HEK293 (cell line): ENCODE measurements at regions not wholly inside any gene's neighbourhood (a gene's known extent, or its start where the extent isn't known, plus 50 kb on each side); places are given as distances from the start of the nearest gene placed in this dataset.

Experiments
- CTCF ChIA-PET: fragments of 350-600 bp; formaldehyde crosslinking; extraction: SDS; loops from one replicate; lab custom pipeline; 2021; ENCODE audit warnings: antibody characterized with exemption; lab: Yijun Ruan, JAX
- POLR2A ChIA-PET: fragments of 300-600 bp; formaldehyde crosslinking; extraction: SDS; loops from one replicate; lab custom pipeline; 2020; ENCODE audit warnings: antibody characterized with exemption, inconsistent platforms; lab: Yijun Ruan, JAX
- H3K27ac ChIP-seq: fragments of 200-500 bp; sonication (Bioruptor generic); 2 replicates; pipeline ENCODE4 v1.5.1; 2014; ENCODE audit warnings: low read depth, low read length, control low read depth, inconsistent platforms; ENCODE audit errors: extremely low read depth
- H3K36me3 ChIP-seq, 2 experiments: fragments of 200-500 bp in 1 of 2; sonication (Bioruptor generic) in 1 of 2; 1 replicate in 1 of 2; 2 replicates in 1 of 2; pipeline ENCODE4 v1.5.1; 2014 to 2017; ENCODE audit warnings: inconsistent platforms in 2 of 2, low read length in 2 of 2; ENCODE audit not compliant: control insufficient read depth in 2 of 2, insufficient read depth in 1 of 2
- H3K4me1 ChIP-seq: fragments of 200-500 bp; sonication (Bioruptor generic); 2 replicates; pipeline ENCODE4 v1.5.1; 2014; ENCODE audit warnings: mild to moderate bottlenecking, low read length, inconsistent platforms; ENCODE audit not compliant: control insufficient read depth, insufficient read depth
- H3K4me3 ChIP-seq: 2 replicates; pipeline ENCODE4 v1.5.1; 2011; ENCODE audit warnings: low read depth, mild to moderate bottlenecking, control low read depth, low read length, moderate library complexity
- H3K9me3 ChIP-seq: fragments of 200-500 bp; sonication (Bioruptor generic); 2 replicates; pipeline ENCODE4 v1.5.1; 2014; ENCODE audit warnings: low read depth, low read length, inconsistent platforms; ENCODE audit not compliant: control insufficient read depth, insufficient read depth
- GFI1B ChIP-seq: fragments of 450-650 bp; formaldehyde crosslinking; IDR thresholded peaks from 2 replicates; pipeline ENCODE4 v1.5.1; 2016; ENCODE audit warnings: missing biosample characterization, missing genetic modification characterization
- HOXA7 ChIP-seq: sonication (generic); formaldehyde crosslinking; IDR thresholded peaks from 2 replicates; pipeline ENCODE4 v1.8.1; 2022; ENCODE audit warnings: missing genetic modification reagents, borderline replicate concordance
- IKZF3 ChIP-seq: fragments of 450-650 bp; IDR thresholded peaks from 2 replicates; pipeline ENCODE4 v1.5.0; 2018; ENCODE audit warnings: missing biosample characterization, mild to moderate bottlenecking, missing genetic modification characterization, moderate library complexity
- MEIS1 ChIP-seq: sonication (generic); formaldehyde crosslinking; IDR thresholded peaks from 2 replicates; pipeline ENCODE4 v1.8.1; 2022; ENCODE audit warnings: missing genetic modification reagents, mild to moderate bottlenecking, borderline replicate concordance
- MYNN ChIP-seq: fragments of 450-650 bp; formaldehyde crosslinking; IDR thresholded peaks from 2 replicates; pipeline ENCODE4 v1.5.1; 2016; ENCODE audit warnings: missing biosample characterization, missing genetic modification characterization, borderline replicate concordance
- OSR2 ChIP-seq: fragments of 450-650 bp; formaldehyde crosslinking; IDR thresholded peaks from 2 replicates; pipeline ENCODE4 v1.5.1; 2016; ENCODE audit warnings: missing biosample characterization, missing genetic modification characterization
- PRDM6 ChIP-seq: fragments of 450-650 bp; formaldehyde crosslinking; IDR thresholded peaks from 2 replicates; pipeline ENCODE4 v1.5.1; 2017; ENCODE audit warnings: missing biosample characterization, missing genetic modification characterization
- YY1 ChIP-seq: fragments of 450-650 bp; formaldehyde crosslinking; IDR thresholded peaks from 2 replicates; pipeline ENCODE4 v1.5.1; 2018; ENCODE audit warnings: missing biosample characterization, missing genetic modification characterization
- ZNF398 ChIP-seq: fragments of 450-650 bp; formaldehyde crosslinking; IDR thresholded peaks from 2 replicates; pipeline ENCODE4 v1.5.1; 2017; ENCODE audit warnings: missing biosample characterization, missing genetic modification characterization
- ZNF544 ChIP-seq: fragments of 450-650 bp; formaldehyde crosslinking; IDR thresholded peaks from 2 replicates; pipeline ENCODE4 v1.5.0; 2017; ENCODE audit warnings: missing biosample characterization, missing genetic modification characterization
- ZNF768 ChIP-seq: fragments of 450-650 bp; formaldehyde crosslinking; IDR thresholded peaks from 2 replicates; pipeline ENCODE4 v1.5.1; 2018; ENCODE audit warnings: missing biosample characterization, mild to moderate bottlenecking, missing genetic modification characterization
- ZSCAN16 ChIP-seq: fragments of 450-650 bp; formaldehyde crosslinking; IDR thresholded peaks from 2 replicates; pipeline ENCODE4 v1.5.1; 2016; ENCODE audit warnings: missing biosample characterization, missing genetic modification characterization
- ZSCAN18 ChIP-seq: fragments of 450-650 bp; formaldehyde crosslinking; IDR thresholded peaks from 2 replicates; pipeline ENCODE4 v1.5.1; 2016; ENCODE audit warnings: missing biosample characterization, missing genetic modification characterization
- TF ChIP-seq, protein P1 (sequence below): fragments of 450-650 bp; formaldehyde crosslinking; IDR thresholded peaks from 2 replicates; pipeline ENCODE4 v1.5.1; 2016; ENCODE audit warnings: missing biosample characterization, missing genetic modification characterization

GRCh38 chrX:124518885-124519284, 172.5 kb downstream of the SH2D1A start:
- ChIA-PET POLR2A (no interaction called here), CTCF (no interaction called here)
- no peak overlapping the region for H3K4me3 ChIP-seq
- H3K4me1 ChIP-seq, result no peaks in the 10 kb centered on the region
- H3K36me3 ChIP-seq, result no peaks in the 10 kb centered on the region
- H3K27ac ChIP-seq, result no peak overlapping the region
- TF ChIP-seq ZNF768 (no peak), IKZF3 (tag by site-specific recombination) (no peak), MYNN (tag by site-specific recombination) (no peak), MEIS1 (CRISPR knock-in tag) (no peak), GFI1B (no peak), HOXA7 (CRISPR knock-in tag) (no peak), ZNF544 (tag by site-specific recombination) (no peak), ZSCAN16 (tag by site-specific recombination) (no peak), ZNF398 (tag by site-specific recombination) (no peak)
- TF ChIP-seq, protein P1, sequence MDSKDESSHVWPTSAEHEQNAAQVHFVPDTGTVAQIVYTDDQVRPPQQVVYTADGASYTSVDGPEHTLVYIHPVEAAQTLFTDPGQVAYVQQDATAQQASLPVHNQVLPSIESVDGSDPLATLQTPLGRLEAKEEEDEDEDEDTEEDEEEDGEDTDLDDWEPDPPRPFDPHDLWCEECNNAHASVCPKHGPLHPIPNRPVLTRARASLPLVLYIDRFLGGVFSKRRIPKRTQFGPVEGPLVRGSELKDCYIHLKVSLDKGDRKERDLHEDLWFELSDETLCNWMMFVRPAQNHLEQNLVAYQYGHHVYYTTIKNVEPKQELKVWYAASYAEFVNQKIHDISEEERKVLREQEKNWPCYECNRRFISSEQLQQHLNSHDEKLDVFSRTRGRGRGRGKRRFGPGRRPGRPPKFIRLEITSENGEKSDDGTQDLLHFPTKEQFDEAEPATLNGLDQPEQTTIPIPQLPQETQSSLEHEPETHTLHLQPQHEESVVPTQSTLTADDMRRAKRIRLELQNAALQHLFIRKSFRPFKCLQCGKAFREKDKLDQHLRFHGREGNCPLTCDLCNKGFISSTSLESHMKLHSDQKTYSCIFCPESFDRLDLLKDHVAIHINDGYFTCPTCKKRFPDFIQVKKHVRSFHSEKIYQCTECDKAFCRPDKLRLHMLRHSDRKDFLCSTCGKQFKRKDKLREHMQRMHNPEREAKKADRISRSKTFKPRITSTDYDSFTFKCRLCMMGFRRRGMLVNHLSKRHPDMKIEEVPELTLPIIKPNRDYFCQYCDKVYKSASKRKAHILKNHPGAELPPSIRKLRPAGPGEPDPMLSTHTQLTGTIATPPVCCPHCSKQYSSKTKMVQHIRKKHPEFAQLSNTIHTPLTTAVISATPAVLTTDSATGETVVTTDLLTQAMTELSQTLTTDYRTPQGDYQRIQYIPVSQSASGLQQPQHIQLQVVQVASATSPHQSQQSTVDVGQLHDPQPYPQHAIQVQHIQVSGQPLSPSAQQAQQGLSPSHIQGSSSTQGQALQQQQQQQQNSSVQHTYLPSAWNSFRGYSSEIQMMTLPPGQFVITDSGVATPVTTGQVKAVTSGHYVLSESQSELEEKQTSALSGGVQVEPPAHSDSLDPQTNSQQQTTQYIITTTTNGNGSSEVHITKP (tag by site-specific recombination), result no peak
- no peaks in the 10 kb centered on the region for H3K9me3 ChIP-seq

DNA sequence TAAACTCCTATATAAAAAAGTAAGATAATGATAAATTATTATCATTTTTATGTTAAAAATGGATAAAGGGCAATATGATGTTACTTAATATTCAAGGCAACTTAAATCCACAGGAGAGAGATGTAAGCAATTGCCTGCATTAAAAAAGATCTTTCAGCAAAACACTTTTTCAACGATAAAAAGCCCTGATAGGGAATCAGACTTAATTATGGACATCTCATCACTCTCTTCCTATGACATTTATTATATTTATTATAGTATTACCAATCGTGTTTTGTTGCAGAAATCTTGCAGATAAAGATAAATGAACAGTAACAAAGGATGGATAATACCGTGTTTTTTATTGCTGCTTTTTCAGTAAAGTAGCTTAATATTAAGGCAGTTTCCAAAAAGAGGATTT, 178.5 kb downstream of the SH2D1A start:
- Histone ChIP-seq H3K36me3 (no peaks in the 10 kb centered on the region), H3K27ac (no peak overlapping the region), H3K4me1 (no peaks in the 10 kb centered on the region), H3K4me3 (no peak overlapping the region), H3K9me3 (no peaks in the 10 kb centered on the region)
- no peak for TF ChIP-seq YY1 (tag by site-specific recombination)
- TF ChIP-seq ZSCAN18 (tag by site-specific recombination), result no peak
- no peak for TF ChIP-seq PRDM6 (tag by site-specific recombination)
- TF ChIP-seq OSR2 (tag by site-specific recombination), result no peak
- POLR2A ChIA-PET, result no interaction called here
- CTCF ChIA-PET, result interaction anchor here (0.6 to 0.7 kb wide), 2 partner anchors 112 to 136 kb away, joined by 3 to 5 read pairs; no protein-coding TSS in a partner anchor
